ENCODE measurements at regions not wholly inside any gene's neighbourhood (a gene's known extent, or its start where the extent isn't known, plus 50 kb on each side); places are given as distances from the start of the nearest gene placed in this dataset.

DNA sequence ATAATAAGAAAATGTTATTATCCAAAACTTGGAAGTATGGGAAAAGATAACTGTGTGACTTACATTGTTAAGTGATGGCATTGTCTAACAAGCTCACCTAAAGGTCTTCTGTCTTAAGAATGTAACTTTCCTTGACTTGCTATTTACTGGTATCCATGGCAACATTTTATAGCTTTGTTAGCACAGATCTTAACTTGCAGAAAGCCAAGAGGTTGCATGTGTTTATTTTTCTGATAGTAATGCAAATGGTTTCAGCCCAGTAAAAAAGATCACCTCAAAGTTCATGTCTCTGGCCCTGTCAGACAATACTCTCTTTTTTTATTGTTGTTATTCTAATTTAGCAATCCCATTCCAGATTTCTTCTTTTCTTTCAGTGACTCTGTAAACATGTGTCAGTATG, 425.3 kb downstream of the SPRY1 start:
- no peaks in the 10 kb centered on the region for H3K9me3 ChIP-seq (ENCODE audit: control insufficient read depth, low read depth, low read length)
- H3K36me3 ChIP-seq (ENCODE audit: control insufficient read depth in 2 of 2, extremely low read depth in 1 of 2, insufficient read depth in 2 of 2, low read length in 2 of 2), result no peaks in the 10 kb centered on the region
- no peak overlapping the region for H3K27ac ChIP-seq (ENCODE audit: control insufficient read depth, insufficient read depth, low read length)
- H3K9ac ChIP-seq (ENCODE audit: control insufficient read depth, extremely low read depth, insufficient read depth, low read length), result no peak overlapping the region
- H3K4me2 ChIP-seq (ENCODE audit: control insufficient read depth, extremely low read depth, insufficient read depth, low read depth, low read length), result no peak overlapping the region
- H3K4me1 ChIP-seq (ENCODE audit: control insufficient read depth, extremely low read depth, insufficient read depth, low read length), result no peaks in the 10 kb centered on the region
- FAIRE-seq, result peak; percentile 66
- H3K4me3 ChIP-seq (ENCODE audit: control insufficient read depth in 2 of 3, extremely low read depth in 1 of 3, insufficient read depth in 2 of 3, low read depth in 1 of 3, low read length in 3 of 3), result no peak overlapping the region
- H4K20me1 ChIP-seq (ENCODE audit: control insufficient read depth, extremely low read depth, insufficient read depth, low read length), result no peaks in the 10 kb centered on the region
- no peak for TF ChIP-seq EZH2 (IDR thresholded peaks at IDR 0.05; ENCODE audit: low read length)
- TF ChIP-seq, protein P1, sequence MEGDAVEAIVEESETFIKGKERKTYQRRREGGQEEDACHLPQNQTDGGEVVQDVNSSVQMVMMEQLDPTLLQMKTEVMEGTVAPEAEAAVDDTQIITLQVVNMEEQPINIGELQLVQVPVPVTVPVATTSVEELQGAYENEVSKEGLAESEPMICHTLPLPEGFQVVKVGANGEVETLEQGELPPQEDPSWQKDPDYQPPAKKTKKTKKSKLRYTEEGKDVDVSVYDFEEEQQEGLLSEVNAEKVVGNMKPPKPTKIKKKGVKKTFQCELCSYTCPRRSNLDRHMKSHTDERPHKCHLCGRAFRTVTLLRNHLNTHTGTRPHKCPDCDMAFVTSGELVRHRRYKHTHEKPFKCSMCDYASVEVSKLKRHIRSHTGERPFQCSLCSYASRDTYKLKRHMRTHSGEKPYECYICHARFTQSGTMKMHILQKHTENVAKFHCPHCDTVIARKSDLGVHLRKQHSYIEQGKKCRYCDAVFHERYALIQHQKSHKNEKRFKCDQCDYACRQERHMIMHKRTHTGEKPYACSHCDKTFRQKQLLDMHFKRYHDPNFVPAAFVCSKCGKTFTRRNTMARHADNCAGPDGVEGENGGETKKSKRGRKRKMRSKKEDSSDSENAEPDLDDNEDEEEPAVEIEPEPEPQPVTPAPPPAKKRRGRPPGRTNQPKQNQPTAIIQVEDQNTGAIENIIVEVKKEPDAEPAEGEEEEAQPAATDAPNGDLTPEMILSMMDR (optimal IDR thresholded peaks at IDR 0.05 in 1 of 3, IDR thresholded peaks at IDR 0.05 in 1 of 3, conservative IDR thresholded peaks at IDR 0.05 in 1 of 3; ENCODE audit: extremely low read depth in 1 of 3, insufficient read depth in 2 of 3, low read length in 3 of 3), result no peak
- no peaks in the 10 kb centered on the region for H3K79me2 ChIP-seq (ENCODE audit: control insufficient read depth, insufficient read depth, low read length)
- no peak for DNase-seq (ENCODE audit: low read depth, low spot score)
- H3K9me1 ChIP-seq (ENCODE audit: control insufficient read depth, extremely low read depth, insufficient read depth, low read length), result no peaks in the 10 kb centered on the region
- dilution Hi-C loops (cut with MboI; ENCODE audit: extremely low pct_ligation_motif_present, low sequenced_read_pairs), result no loop called here
- H3K27me3 ChIP-seq (ENCODE audit: control insufficient read depth, extremely low read depth, insufficient read depth, low read length), result no peaks in the 10 kb centered on the region
- H2AFZ ChIP-seq (ENCODE audit: control insufficient read depth, low read length), result no peak overlapping the region

DNA sequence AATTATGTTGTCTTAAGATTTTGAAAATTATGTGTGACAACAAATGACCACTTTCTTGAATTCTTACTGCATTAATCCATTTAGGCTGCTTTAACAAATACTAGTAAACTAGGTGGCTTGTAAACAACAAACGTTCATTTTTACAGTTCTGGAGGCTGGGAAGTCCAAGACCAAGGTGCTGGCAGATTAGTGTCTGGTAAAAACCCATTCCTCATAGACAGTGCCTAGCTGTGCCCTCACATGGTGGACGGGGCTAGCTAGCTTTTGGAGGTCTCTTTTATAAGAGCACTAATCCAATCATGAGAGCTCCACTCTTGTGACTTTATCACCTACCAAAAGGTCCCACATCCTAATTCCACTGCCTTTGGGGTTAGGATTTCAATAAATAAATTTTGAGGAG, 425.8 kb downstream of the SPRY1 start:
- Histone ChIP-seq H3K27ac (ENCODE audit: control insufficient read depth, insufficient read depth, low read length) (no peak overlapping the region), H3K9ac (ENCODE audit: control insufficient read depth, extremely low read depth, insufficient read depth, low read length) (no peak overlapping the region), H3K4me3 (ENCODE audit: control insufficient read depth in 2 of 3, extremely low read depth in 1 of 3, insufficient read depth in 2 of 3, low read depth in 1 of 3, low read length in 3 of 3) (no peak overlapping the region), H3K27me3 (ENCODE audit: control insufficient read depth, extremely low read depth, insufficient read depth, low read length) (no peaks in the 10 kb centered on the region), H3K4me1 (ENCODE audit: control insufficient read depth, extremely low read depth, insufficient read depth, low read length) (no peaks in the 10 kb centered on the region), H3K79me2 (ENCODE audit: control insufficient read depth, insufficient read depth, low read length) (no peaks in the 10 kb centered on the region), H3K9me3 (ENCODE audit: control insufficient read depth, low read depth, low read length) (no peaks in the 10 kb centered on the region), H3K36me3 (ENCODE audit: control insufficient read depth in 2 of 2, extremely low read depth in 1 of 2, insufficient read depth in 2 of 2, low read length in 2 of 2) (no peaks in the 10 kb centered on the region), H2AFZ (ENCODE audit: control insufficient read depth, low read length) (no peak overlapping the region), H3K9me1 (ENCODE audit: control insufficient read depth, extremely low read depth, insufficient read depth, low read length) (no peaks in the 10 kb centered on the region), H3K4me2 (ENCODE audit: control insufficient read depth, extremely low read depth, insufficient read depth, low read depth, low read length) (no peak overlapping the region), H4K20me1 (ENCODE audit: control insufficient read depth, extremely low read depth, insufficient read depth, low read length) (no peaks in the 10 kb centered on the region)
- DNase-seq (ENCODE audit: low read depth, low spot score), result no peak
- TF ChIP-seq, protein P1 (optimal IDR thresholded peaks at IDR 0.05 in 1 of 3, IDR thresholded peaks at IDR 0.05 in 1 of 3, conservative IDR thresholded peaks at IDR 0.05 in 1 of 3; ENCODE audit: extremely low read depth in 1 of 3, insufficient read depth in 2 of 3, low read length in 3 of 3), result no peak
- TF ChIP-seq EZH2 (IDR thresholded peaks at IDR 0.05; ENCODE audit: low read length), result no peak
- dilution Hi-C loops (cut with MboI; ENCODE audit: extremely low pct_ligation_motif_present, low sequenced_read_pairs), result no loop called here
- no peak for FAIRE-seq
